ENCODE measurements at regions not wholly inside any gene's neighbourhood (a gene's known extent, or its start where the extent isn't known, plus 50 kb on each side); places are given as distances from the start of the nearest gene placed in this dataset.
A peak's percentile ranks its signal among the peaks of the same experiment; 100 is the strongest.

- no peak for DNase-seq (ENCODE audit: low read depth in 2 of 2)
Observed at GRCh38 chr5:15209053-15209762, 290.8 kb upstream of the FBXL7 start.

GRCh38 chr5:15206133-15206532 is 293.8 kb upstream of the FBXL7 start:
- no peak for DNase-seq (ENCODE audit: low read depth in 2 of 2)

- DNase-seq (ENCODE audit: low read depth in 2 of 2), result no peak
Observed at GRCh38 chr5:15203376-15203775, 296.6 kb upstream of the FBXL7 start.

- DNase-seq (ENCODE audit: low read depth in 2 of 2), result no peak
Observed at GRCh38 chr5:15191012-15191411, 309.0 kb upstream of the FBXL7 start.

GRCh38 chr5:15183520-15183919 is 311.9 kb upstream of the ANKH start:
- DNase-seq (ENCODE audit: low read depth in 2 of 2), result no peak

- no peak for DNase-seq (ENCODE audit: low read depth in 2 of 2)
Observed at GRCh38 chr5:15170173-15170572, 298.6 kb upstream of the ANKH start.

GRCh38 chr5:15168358-15168757 is 296.8 kb upstream of the ANKH start:
- no peak for DNase-seq (ENCODE audit: low read depth in 2 of 2)

GRCh38 chr5:15160091-15160490 is 288.5 kb upstream of the ANKH start:
- no peak for DNase-seq (ENCODE audit: low read depth in 2 of 2)

GRCh38 chr5:15159606-15160005 is 288.0 kb upstream of the ANKH start:
- no peak for DNase-seq (ENCODE audit: low read depth in 2 of 2)

- DNase-seq (ENCODE audit: low read depth in 2 of 2), result no peak
Observed at GRCh38 chr5:15142458-15142857, 270.9 kb upstream of the ANKH start.

- no peak for DNase-seq (ENCODE audit: low read depth in 2 of 2)
Observed at GRCh38 chr5:15137414-15137813, 265.8 kb upstream of the ANKH start.

- DNase-seq (ENCODE audit: low read depth in 2 of 2), result no peak
Observed at GRCh38 chr5:15135661-15136060, 264.1 kb upstream of the ANKH start.

GRCh38 chr5:15133456-15133965 is 261.9 kb upstream of the ANKH start:
- no peak for DNase-seq (ENCODE audit: low read depth in 2 of 2)

- no peak for DNase-seq (ENCODE audit: low read depth in 2 of 2)
Observed at GRCh38 chr5:15132816-15133405, 261.3 kb upstream of the ANKH start.

- no peak for DNase-seq (ENCODE audit: low read depth in 2 of 2)
Observed at GRCh38 chr5:15131909-15132308, 260.3 kb upstream of the ANKH start.

- no peak for DNase-seq (ENCODE audit: low read depth in 2 of 2)
Observed at GRCh38 chr5:15124871-15125568, 253.4 kb upstream of the ANKH start.

GRCh38 chr5:15124461-15124860 is 252.9 kb upstream of the ANKH start:
- DNase-seq (ENCODE audit: low read depth in 2 of 2), result no peak

- no peak for DNase-seq (ENCODE audit: low read depth in 2 of 2)
Observed at GRCh38 chr5:15117688-15118087, 246.1 kb upstream of the ANKH start.

- DNase-seq (ENCODE audit: low read depth in 2 of 2), result no peak
Observed at GRCh38 chr5:15116996-15117395, 245.4 kb upstream of the ANKH start.

GRCh38 chr5:15106530-15107283 is 235.1 kb upstream of the ANKH start:
- DNase-seq (ENCODE audit: low read depth in 2 of 2), result no peak

GRCh38 chr5:15105799-15106393 is 234.3 kb upstream of the ANKH start:
- DNase-seq (ENCODE audit: low read depth in 2 of 2), result peak in 1 of 2 donors; percentile 3

- no peak for DNase-seq (ENCODE audit: low read depth in 2 of 2)
Observed at GRCh38 chr5:15103864-15104263, 232.3 kb upstream of the ANKH start.

All from stimulated activated CD4-positive, alpha-beta T cell treated with anti-CD3 and anti-CD28 coated beads, Interleukin-1b, Interleukin-23, amount 100 ng/mL, for 4 hours (primary cell).